Inferior parietal cortex (tissue), 1 donor: ENCODE measurements at regions not wholly inside any gene's neighbourhood (a gene's known extent, or its start where the extent isn't known, plus 50 kb on each side); places are given as distances from the start of the nearest gene placed in this dataset.

Experiments used
- DNase-seq: peaks from one replicate; pipeline ENCODE4 v3.0.0-alpha.2; 2016; ENCODE audit errors: extremely low spot score

DNA sequence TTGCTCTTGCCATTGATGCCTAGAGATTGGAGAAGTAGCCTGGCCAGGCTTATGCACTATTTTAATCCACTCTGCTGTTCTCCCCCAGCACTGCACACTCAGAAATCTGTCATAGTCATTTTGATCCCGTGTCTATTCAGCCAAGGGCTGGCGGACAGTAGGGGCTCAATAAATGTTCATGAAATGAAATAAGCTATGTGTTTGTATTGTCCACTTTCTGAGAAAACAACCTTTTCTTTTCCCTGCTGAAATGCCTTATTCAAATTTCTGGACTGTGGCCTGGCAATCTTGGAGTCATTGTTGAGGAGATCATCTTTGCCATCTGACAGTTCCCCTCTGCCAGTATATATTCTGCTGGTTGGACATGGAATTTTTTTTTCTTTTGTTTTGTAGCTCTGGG is 550.4 kb upstream of the MAP3K7 start:
- no peak for DNase-seq

DNA sequence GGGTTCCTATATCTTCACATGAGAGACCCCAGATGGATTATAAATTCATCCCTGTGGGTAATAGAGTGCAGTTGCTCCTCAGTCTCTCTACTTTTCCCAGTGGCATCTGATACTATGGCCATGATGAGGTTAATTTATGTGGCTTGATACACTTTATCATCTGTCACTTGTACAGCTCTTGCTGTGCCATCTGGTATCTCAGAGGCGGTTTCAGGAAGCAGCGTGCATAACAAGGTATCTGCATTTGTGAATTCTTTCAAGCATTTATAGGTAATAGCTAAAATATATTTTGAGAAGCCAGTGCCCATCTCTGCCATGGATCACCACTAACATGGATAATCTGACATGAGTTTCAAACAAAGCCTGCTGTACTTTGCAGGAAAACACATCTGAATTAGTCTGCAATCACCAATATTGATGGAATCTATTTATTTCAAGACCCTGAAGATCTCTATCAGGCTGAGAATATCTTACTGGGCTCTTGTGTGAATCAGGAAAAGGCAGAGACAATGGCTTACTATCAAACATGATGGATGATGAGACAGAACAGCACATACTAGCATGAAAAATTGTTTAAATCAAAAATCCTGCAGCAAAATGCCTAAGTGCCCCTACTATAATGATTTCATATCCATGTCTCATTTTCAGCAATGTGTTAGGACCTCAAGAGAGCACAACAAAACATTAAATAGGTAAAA is 548.7 kb upstream of the MAP3K7 start:
- no peak for DNase-seq

DNA sequence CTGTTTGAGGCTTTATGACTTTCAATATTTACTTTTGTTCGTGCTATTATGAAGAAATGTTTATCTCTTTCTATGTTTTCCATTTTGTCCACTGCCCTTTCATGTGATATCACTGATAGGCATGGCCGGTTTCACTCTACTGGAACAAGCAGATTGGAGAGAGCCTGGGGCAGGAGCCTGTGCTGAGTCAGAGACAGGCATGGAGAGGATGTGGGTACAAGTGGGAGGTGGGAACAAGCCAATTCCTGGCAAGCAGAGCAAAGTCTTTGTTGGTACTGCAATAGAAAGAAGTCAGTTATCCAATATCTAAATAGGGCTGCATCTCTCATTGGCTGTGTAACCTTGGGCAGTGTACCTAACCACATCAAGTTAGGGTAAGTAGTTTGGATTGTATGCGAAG is 545.6 kb upstream of the MAP3K7 start:
- DNase-seq, result no peak

DNA sequence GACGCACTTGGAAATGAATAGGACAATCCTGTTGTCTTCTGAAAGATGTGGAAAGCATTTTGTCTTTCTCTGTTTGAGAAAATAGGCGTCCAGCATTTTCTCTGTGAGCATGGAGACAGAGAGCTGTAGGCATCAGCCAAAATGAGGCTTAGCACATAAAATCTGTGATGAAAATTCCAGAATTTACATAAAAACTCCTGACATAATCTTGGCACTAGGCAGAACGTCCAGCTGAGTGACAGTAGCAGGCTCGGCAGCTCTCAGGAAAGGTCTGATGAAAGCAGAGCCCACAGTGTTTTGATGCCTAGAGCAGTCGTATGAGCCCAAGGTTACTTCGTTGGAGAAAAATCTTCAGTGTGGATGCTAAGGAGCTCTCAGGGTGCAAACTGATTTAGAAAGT is 543.3 kb upstream of the MAP3K7 start:
- no peak for DNase-seq

DNA sequence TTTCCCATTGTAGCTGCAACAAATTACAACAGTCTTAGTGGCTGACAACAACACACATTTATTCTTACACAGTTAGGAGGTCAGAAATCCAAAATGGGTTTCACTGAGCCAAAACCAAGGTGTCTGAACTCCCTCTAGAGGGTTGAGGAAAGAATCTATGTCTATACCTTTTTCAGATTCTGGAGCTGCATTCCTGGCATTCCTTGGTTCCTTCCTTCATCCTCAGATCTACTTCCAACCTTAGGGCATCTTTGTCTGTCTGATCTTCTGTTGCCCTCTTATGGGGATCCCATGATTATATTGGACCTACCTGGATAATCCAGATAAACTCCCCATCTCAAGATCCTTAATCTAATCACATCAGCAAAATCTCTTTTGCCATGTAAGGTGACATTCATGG is 540.9 kb upstream of the MAP3K7 start:
- no peak for DNase-seq

DNA sequence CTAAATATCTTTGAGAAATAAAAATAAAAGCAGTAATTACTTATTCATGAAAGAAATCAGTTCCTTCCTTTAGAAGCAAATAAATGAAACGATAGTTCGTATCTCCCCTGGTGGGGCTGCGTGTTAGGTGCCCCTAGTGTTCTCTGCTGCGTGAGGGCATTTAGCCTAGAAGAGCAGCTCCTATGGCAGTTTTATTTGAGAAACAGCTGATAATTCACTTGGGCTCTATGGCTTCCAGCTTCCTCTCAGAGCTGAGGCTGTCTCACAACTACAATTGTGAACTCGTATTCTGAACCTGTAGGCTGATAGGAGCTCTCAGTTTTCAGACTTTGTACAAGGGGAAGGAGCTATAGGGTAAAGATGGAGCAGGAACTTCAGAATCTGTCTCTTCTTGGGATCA is 540.0 kb upstream of the MAP3K7 start:
- DNase-seq, result no peak

DNA sequence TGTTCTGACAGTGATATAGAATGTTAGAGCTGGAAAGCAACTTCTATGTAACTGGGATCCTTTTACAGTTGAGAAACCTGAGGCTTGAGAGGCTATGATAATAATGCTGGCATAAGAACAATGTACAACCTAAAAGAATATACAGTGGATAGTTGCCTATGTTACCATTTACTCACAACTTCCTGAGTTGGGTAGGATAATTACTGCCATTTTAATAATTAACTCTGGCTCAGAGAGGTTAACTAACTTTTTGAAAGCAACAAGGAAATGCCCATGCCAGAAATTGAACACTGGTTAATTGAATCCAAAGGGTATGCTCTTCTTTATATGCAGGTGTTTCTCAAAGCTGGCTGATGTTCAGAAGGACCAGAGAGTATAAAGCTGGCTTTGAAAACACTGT is 530.7 kb upstream of the MAP3K7 start:
- DNase-seq, result no peak

DNA sequence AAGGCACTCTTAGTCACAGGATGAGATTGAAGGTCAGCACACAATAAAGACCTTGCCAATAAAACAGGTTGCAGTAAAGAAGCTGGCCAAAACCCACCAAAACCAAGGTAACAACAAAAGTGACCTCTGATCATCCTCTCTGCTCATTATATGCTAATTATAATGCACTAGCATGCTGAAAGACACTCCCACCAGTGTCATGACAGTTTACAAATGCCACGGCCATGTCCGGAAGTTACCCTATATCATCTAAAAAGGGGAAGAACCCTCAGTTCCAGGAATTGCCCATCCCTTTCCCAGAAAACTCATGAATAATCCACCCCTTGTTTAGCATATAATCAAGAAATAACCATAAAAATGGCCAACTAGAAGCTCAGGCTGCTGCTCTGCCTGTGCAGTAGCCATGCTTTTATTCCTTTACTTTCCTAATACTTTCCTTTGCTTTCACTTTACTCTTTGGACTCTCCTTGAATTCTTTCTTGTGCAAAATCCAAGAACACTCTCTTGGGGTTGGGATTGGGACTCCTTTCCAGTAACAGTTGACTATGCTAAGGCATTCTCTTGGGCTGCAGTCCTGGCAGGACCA is 527.3 kb upstream of the MAP3K7 start:
- no peak for DNase-seq

DNA sequence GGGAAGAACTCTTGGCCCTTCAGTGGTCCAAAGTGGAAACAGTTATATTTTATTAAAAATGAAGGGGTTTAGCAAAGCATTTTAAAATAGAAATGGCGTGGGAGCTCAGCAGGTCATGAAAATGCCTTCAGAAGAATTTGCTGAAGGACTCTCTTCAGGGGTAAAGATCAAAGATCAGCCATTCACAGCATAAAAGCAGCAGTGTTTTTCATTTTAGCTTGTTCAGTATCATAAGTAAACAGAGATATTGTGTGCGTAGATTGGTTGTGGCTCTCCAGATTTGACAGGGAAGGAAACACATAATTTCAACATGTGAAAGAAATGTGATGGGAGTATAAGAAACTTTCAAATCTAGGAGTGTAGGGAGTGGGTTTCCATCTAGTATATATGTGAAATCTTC is 519.2 kb upstream of the MAP3K7 start:
- no peak for DNase-seq

DNA sequence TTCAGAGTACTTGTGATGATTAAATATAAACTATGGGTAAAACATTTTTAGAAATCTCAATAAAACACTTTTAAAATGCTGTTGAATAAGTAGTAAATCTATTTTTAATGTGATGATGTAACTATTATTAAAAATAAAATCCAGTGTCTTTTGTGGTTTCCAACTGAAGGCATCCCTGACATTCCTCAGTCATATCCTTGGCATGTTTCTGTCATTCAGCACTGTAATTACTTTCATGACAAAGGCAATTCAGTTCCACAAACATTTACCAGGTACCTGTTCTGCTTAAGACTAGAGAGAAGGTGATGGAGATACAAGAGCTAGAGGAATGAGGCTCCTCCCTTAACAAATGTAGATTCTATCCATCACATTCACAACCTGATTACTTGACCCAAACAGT is 518.7 kb upstream of the MAP3K7 start:
- DNase-seq, result no peak

DNA sequence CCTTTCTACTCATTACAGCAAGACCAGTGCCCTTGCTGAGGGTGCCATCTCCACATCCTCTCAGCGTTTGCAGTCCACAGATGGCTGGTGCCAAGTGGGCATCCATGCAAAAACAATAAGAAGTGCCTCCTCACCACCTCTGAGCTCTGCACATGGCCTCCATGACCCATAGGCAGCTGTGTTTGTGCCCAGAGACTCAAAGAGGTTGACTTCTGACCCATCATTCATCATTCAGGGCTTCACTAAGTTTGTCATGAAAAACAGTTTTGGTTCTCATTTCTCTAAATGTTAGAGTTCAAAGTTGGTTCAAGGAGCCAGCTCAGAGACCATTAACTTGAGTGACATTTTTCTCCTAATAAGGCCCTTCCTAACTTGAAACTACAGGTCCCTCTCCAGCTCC is 512.6 kb upstream of the MAP3K7 start:
- DNase-seq, result no peak

DNA sequence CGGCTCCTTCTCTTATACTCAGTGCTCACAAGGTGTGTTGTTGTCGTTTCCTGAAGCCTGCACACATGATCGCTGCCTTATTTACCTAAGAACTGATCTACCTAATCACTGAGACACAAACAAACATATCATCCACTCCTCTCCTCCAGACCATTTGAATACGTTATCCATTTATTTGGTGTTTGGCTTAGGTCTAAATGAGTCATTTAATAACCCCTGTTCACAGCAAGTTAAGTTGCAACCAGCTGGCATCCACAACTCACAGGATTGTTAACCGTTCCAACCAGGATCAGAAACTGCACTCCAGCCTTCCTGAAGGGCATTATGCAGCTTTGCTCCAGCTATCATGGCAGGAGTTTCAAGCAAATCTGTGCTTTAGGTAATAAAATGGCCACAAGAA is 511.1 kb upstream of the MAP3K7 start:
- no peak for DNase-seq

DNA sequence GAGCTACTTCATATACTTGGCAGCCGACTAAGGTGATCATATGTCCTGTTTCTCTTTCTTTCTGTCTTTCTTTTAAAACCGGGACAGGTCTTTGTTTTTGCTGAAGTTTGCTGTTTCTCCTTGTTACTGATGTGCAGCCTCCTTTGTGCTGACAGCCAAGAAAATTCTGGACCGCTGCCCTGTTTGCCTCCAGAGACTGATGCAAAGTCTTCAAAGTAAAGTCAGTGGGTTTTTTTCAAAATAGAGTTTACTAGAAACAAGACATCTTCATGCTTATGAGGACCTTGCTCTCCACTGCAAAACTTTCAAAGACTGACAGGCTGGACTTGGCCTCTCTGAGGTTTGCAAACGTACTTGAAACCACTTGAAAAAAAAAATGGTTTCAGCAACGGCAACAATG is 510.5 kb upstream of the MAP3K7 start:
- peak; percentile 52 for DNase-seq

DNA sequence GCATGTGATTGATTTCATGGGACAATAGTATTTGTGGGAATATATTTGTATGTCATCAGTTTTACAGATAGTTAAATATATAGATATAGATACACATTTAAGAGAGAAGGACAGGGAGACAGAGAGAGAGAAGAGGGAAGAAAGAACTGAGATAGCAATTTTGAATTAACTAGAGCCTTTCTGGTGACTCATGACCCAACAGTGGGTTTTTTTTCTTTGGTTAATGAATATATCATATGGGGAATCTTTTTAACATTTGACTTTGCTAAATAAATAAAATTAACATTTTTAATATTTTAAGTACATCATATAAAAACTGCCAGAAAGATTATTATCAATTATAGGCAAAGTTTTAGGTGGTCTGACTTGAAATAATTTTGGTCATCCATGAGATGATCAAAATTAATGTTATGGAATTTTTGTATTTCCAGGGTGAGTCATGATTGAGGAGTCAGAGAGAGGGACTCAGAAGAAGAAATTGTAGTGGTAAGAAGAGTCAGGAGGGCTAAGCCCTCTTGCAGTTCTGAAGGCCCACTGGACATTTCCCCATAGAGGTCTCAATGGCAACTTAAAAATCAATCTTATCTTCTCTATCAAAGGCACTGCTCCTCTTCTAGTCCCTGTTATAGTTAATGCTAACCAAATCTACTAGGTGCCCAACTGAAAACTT is 508.1 kb upstream of the MAP3K7 start:
- DNase-seq, result no peak

DNA sequence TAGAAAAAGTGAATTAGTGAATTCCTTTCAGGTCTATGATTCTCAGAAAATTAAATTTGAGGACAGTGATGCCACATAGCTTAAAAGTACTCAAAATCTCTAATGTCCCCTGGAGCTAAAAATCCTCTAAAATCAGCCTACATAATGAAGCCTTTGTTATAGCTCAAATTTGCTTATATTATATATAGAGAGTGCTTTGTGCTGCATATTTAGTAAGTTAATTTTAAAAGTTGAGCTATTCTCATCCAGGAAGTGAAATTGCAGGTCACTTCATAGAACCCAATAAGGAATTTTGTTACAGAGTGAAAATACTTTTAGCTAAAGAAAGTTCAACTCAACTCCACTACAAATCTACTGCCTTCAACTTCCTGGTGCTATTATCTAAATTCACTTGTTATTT is 507.5 kb upstream of the MAP3K7 start:
- DNase-seq, result no peak

DNA sequence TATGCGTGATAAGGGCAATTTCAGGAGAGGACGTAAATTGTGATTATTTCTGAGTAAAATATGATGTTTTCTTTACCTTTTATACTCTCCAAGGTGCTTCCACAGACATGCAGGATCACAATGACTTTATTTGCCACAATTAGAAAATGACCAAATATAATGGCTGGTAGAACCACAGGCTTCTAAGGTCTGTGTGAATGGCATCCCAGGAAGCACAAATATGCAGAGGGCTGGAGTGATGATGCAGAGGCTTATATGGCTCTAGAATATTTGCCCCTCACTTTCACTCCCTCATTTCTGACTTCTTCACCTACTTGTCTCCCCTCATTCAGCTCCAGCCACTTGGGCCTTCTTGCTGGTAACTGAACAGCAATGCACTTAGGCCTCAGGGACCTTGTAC is 502.1 kb upstream of the MAP3K7 start:
- no peak for DNase-seq

DNA sequence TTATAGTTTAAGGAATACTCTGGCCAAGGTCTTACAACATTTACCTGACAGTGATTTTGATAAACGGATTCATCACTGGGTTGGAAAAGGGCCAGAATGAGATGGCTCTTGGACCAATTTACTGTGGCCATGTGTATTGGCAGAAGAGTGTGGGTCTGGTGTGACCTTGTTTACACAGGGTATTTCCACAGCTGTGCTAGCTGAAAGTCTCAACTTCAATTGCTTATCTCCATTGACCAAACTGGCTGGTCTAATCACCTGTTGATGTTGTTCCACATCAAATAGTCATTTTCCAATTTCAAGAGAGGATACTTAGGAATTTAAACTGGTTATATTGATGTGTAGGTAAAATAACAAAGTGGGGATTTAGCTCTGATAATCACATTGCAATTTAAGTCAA is 501.6 kb upstream of the MAP3K7 start:
- no peak for DNase-seq

DNA sequence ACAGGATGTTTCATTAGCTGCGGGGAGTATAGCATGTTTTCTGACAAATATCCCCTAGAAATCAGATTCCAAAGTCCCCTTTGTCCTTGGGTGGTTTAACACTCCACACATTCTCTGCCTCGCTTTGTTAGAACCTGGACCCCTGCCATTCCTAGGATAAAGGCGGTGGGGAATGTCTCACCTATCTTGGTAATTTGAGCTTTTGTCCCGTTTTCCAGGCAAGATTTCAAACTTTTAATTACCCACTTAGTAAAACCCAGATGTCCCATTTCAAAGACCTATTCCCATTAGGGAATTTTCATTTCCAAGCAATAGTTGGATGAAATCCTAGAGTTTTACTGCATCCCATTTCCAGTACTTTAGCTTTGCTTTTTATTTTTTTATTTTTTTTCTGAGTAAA is 501.0 kb upstream of the MAP3K7 start:
- no peak for DNase-seq

DNA sequence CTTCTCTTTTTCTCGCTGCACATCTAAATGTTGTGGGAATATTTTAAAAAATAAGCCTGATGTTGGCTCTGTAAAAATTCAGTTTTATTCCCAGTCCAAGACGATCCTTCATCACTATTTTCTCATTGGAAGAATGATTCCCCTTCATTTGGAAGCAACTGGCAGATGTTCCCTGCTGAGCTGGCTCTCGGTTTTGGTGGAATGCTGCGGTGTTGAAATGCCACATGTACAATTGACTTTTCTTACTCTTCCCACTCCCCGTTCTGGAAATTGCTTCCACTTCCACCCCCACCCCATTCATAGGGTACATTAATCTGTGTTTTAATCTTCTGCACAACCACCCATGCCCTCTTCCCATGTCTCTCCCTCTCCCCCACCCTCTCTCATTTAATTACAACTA is 496.3 kb upstream of the MAP3K7 start:
- no peak for DNase-seq

DNA sequence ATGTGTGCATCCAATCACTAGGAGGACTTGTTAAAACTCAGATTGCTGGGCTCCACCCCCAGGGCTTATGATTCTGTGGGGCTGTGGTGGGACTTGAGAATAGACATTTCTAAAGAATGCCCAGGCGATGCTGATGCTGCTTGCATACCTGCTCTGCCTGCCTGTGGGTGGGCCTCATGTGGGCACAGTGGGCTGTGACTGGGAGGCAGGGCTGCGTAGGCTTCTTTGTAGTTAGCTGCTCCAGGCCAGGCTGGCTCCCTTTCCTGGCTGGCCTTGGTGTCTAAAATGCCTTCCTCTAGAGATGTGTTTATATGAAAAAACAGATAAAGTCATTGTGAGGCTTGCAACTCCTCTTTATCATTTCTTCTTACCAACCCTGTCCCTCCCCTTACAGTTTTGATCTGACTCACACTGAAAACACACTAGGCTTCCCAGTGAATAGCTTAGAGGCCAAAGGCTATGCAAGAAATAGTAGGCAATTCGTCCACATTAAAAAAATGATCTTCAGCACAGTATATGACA is 495.5 kb upstream of the MAP3K7 start:
- DNase-seq, result no peak

DNA sequence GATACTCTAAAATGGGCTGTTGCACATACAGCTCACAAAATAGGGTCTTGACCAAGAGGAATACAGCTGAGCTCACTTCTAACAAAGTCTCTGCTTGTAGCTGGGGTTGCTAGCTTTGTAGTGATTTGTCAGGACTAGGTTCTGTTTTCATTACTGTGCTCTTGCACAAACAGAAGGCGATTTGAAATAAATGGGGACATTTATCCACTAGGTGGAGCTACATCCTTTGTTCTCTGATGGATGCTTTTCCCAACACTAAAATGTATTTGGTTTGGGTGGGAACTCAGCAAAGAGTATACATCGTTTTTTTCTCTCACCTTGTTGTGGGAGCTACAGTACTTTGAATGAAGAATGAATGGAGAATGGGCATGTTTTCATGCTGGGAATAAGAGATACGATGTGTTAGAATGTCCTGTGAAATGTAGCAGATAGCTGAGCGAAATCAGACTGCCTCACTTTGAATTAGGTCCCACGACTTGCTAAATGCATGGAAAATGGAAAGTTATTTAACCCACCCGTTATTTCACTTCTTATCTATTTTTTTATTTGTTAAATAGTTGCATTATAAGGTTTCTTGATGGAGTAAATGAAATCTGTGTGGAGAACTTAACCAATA is 494.7 kb upstream of the MAP3K7 start:
- DNase-seq, result peak; percentile 90

DNA sequence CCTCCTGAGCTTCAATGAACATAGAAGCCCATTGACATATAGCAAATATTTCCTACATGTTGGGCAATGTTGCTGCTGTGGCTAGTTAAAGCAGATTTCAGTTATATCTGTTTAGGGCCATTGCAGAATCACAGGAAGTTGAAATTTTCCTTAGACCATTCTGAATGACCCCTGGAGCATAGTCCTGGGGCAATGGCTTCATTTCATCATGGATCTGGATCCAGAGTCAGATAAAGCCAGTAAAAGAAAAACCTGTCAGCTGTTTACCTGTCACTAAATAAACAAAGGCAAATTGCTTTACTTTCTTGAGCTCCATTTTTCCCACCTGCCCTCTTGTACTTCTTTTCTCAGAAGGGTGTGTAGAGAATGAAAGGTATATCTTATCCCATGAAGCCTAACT is 494.0 kb upstream of the MAP3K7 start:
- DNase-seq, result no peak

DNA sequence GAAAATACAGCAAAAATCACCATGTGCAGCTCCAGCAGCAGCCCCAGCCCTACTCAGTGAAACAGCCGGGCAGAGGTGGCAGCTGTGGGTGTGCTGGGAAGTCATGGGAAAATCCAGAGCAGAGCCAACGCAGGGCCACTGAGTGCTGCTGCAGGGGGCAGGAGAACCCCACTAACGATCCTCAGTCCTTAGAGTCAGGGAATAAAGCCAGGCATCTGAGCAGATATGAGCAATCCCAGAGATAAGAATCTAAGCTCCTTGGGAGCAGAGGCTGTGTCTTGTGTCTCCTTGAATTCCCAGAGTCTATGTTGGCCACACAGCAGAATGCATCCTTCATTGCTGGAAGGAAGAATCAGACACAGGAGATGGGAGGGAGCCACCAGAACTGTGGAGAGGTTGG is 493.1 kb upstream of the MAP3K7 start:
- no peak for DNase-seq
